Activated CD4-positive, CD25-positive, alpha-beta regulatory T cell treated with anti-CD3 and anti-CD28 coated beads, Interleukin-2, amount 50 U/mL, for 72 hours (primary cell): ENCODE measurements at regions not wholly inside any gene's neighbourhood (a gene's known extent, or its start where the extent isn't known, plus 50 kb on each side); places are given as distances from the start of the nearest gene placed in this dataset.

Experiments
- DNase-seq: peaks from one replicate; pipeline ENCODE4 v3.0.0; 2021

DNA sequence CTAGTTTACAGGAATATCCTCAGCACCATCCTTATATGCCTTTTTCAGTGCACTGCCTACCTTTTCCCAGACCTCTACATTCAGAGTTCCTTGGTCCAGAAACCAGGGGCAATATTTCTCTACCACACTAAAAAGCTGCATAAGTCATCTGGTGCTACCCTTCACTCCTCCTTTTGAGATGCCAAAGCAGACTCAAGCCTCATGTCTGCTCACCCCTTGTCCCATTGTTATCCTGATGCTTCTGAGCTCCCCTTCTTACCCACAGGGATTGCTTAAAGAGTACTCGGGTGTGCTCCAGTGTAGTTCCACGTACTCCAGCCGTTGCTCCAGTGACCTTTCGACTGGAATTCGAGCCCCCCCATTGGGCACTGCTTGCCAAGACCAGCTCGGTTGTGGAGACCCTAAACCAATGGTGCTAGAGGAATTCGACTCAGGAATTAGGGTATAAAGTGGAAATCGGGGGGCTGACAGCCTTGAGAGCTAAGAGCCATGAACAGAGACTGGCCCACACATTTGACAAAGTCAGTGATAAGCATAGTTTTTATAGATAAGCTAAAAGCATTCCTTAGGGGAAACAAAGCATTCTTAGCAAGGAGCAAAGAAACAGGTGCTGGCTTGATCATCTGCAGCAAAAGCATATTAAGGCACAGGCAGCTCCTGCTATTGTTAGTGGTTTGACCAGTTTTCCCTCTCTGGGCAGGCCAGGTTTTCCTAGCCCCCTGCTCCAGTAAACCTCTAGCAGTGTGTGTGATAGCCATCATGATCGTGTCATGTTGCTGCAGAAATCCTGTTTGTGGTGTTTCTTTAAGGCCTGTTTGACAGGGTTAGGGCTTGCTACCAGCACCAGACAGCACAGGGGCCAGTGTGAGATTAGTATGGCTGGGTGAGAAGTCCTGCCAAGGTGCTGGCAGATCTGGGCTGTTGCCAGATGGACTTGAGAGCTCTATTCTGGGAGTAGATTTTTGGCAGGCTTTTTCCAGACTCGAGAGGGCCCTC is 57.5 kb upstream of the WDR1 start:
- DNase-seq, result no peak

DNA sequence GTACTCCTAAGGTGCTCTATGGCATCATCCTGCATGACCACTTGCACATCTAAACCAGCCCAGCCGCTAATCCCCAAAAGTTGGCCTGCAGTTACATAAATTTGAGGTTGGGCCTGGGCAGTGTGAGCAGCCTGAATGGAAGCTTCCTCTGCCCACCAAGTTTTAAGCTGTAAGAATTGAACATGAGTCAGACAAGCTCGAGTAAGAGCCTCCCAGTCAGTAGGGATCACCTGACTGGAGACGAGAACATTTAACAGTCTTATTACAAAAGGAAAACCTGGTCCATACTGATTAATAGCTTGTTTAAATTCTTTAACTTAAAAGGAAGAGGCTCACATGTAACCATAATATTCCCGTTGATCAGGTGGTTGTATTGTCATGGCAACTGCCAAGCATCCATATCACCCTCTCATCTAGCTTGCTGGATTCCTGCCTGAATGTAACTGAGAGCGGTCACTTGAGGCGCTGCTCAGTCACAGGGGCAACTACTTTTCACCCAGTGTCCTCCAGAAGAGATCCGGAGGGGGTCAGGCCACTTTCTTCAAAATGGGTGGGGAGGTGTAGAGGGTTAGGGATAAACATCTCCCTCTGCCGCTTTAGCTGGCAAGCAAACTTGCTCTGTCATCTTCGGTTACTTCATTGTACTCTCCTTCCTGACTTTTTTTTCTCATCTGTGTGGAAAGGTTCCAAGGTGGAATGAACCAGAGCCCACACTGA is 56.6 kb upstream of the WDR1 start:
- DNase-seq, result no peak

DNA sequence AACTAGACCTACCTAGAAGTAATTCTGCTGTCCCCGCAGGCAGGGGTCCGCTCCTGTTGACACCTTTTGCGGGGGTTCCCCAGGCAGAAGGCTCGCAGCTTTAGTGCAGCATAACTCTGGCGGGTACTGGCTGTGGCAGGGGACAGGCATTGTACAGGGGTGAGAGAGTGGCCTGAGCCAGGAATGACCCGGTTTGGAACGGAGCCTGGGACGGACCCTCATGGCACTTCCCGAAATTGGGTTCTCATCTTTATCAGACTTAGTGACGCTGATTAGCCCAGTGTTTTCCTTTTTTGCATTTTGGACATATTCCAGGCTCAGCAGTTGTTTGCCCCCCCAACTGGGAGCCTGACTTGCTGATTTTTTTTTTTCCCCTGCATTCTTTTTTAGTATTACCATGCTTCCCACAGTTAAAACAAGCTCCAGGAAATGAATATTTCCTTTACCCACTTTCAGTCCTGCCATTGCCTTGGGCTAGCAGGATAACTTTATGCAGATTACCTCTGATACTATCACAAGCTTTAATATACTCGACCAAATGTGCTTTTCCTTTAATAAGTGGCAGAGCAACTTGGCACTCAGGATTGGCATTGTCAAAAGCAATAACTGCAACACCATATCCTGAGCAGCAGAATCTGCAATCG is 55.8 kb upstream of the WDR1 start:
- DNase-seq, result no peak

DNA sequence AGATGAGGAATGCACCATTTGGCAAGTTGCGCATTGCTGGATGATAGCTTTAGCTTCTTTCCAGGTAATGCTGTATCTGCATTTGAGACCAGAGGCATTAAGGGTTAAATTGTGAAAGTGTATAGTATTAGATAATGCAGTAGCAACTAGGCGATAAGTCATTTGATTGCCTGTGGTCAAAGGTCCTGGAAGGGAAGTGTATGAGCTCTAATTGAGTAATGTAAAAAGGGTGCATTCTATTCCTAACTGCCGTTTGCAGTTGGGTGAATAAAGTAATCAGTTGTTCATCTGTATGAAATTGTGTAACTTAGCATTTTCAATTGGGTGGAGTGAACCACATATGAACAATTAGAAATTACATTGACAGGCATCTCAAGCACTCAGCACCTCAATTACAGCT is 54.5 kb upstream of the WDR1 start:
- DNase-seq, result no peak

DNA sequence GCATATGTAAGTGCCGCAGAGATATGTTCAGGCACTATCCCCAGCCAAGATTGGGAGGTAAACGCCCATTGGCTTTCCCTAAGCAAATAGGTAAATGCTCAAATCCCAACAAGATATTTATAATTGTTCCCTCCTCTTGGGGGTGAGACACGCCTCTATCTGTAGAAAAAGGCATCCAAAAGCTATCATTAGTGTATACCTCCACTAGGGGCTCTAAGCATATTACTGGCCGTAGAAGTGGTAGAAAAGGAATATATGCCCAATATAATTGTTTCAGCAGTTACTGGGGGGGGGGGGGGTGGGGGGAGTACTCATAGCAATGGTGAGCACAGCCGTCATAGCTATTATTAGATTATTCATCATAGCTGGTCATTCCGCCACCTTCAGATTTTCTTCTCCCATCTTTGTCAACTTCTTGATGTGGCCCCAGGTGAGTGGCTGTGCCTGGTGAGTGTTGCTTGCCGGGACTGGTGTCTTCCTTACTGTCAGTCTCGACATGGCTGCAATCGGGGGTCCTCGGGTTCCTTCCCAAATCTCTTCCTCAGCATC is 53.3 kb upstream of the WDR1 start:
- DNase-seq, result no peak

DNA sequence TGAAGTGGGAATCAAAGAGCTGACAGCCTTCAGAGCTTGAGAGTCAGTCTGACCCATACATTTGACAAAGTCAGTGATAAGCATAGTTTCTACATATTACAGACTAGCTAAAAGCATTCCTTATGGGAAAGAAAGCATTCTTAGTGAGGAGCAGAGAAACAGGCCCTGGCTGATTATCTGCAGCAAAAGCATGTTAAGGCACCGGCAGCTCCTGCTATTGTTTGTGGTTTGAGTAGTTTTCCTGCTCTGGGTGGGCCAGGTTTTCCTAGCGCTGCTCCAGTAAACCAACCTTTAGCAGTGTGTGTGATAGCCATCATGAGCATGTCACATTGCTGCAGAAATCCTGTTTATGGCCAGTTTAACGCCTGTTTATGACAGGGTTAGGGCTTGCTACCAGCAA is 51.6 kb upstream of the WDR1 start:
- no peak for DNase-seq

DNA sequence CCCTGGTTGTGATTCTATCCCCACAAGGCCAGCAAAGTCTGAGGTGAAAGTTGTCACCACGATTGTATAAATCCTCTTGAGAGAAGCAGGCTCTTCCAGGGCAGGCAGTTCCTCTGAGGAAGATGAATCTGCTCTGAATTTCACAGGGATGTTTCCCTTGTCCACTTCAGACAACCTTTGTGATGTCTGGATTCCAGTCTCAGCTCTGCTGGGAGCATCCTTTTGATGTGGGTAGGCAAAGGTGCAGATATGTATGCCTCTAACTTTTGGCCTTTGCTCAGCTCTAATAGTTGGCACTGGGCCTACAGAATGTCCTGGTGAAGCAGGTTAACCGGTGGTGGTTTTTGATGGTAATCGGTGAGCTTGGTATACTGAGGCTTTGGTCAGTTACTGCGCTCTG is 50.6 kb upstream of the WDR1 start:
- DNase-seq, result no peak
